ENCODE measurements at regions not wholly inside any gene's neighbourhood (a gene's known extent, or its start where the extent isn't known, plus 50 kb on each side); places are given as distances from the start of the nearest gene placed in this dataset.

DNA sequence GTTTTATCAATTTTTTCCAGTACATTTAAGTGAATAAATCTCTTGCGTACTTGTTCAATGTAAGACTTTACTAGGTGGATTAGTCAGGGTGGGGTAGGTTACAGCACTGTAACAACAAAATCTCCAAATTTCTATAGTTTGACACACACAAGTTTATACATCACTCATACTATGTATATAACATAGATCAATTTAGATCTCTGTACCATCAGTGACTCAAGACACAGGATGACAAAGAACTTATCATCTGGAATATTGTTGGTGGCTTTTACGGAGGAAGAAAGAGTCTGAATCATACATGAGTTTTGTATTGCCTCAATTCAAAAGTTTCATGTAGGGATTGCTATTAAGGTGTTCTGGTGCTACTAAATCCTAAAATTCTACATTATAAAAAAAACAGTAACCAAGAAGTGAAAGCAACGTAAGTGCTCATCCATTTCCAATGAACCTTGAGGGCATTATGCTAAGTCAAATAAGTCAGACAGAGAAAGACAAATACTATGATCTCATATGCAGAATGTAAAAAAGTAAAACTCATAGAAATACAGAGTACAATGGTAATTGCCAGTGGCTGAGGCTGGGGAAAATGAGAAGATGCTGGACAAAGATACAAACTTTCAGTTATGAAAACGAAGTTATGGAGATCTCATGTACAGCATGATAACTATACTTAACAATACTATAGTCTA, 98.0 kb upstream of the DKK2 start:
- Histone ChIP-seq H3K27ac (ENCODE audit: low read depth, low read length) (no peak overlapping the region), H3K9ac (ENCODE audit: extremely low read depth, low read length, poor library complexity, severe bottlenecking) (no peak overlapping the region), H3K27me3 (ENCODE audit: control insufficient read depth, insufficient read depth, low read length, poor library complexity, severe bottlenecking) (no peaks in the 10 kb centered on the region), H3K9me3 (ENCODE audit: control insufficient read depth, low read length) (no peaks in the 10 kb centered on the region), H3K4me3 (ENCODE audit: low read length) (no peak overlapping the region), H3K36me3 (ENCODE audit: control insufficient read depth, insufficient read depth, low read length) (no peaks in the 10 kb centered on the region), H3K4me1 (ENCODE audit: control insufficient read depth, insufficient read depth, low read length) (no peaks in the 10 kb centered on the region)
- TF ChIP-seq, protein P1, sequence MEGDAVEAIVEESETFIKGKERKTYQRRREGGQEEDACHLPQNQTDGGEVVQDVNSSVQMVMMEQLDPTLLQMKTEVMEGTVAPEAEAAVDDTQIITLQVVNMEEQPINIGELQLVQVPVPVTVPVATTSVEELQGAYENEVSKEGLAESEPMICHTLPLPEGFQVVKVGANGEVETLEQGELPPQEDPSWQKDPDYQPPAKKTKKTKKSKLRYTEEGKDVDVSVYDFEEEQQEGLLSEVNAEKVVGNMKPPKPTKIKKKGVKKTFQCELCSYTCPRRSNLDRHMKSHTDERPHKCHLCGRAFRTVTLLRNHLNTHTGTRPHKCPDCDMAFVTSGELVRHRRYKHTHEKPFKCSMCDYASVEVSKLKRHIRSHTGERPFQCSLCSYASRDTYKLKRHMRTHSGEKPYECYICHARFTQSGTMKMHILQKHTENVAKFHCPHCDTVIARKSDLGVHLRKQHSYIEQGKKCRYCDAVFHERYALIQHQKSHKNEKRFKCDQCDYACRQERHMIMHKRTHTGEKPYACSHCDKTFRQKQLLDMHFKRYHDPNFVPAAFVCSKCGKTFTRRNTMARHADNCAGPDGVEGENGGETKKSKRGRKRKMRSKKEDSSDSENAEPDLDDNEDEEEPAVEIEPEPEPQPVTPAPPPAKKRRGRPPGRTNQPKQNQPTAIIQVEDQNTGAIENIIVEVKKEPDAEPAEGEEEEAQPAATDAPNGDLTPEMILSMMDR (conservative IDR thresholded peaks at IDR 0.05) = no peak
- Mint-ChIP-seq H3K27ac (no peak overlapping the region), H3K27me3 (ENCODE audit: insufficient read depth) (no peaks in the 10 kb centered on the region), H3K9me3 (no peaks in the 10 kb centered on the region), H3K4me1 (peaks cover 4% of the 10 kb centered on the region), H3K36me3 (ENCODE audit: low read depth) (no peaks in the 10 kb centered on the region), H3K4me3 (no peak overlapping the region)
- 79 to 100% methylated on average over 1 to 3 of the region's 4 CpGs for WGBS, 2 experiments (ENCODE audit: insufficient coverage in 1 of 2, insufficient read length in 1 of 2)
- no peak for DNase-seq

DNA sequence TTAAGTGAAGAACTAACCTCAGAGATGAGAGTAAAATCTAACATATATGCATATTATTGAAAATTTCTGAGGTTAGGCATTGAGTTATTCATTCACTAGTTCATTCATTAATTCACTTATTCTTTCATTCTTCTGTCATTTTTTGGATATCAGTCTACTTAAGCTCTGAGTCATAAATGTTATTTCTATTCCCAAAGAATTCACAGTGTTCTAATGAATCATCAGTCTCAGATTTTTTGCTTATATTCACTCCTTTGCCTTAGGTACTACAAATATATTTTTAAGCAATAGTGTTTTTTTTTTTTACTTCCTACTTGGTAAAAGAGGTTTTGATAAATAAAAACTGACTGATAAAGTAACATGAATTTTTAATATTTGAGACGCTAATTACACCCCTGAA, 95.2 kb upstream of the DKK2 start:
- H3K9me3 Mint-ChIP-seq = no peaks in the 10 kb centered on the region
- H3K27me3 Mint-ChIP-seq (ENCODE audit: insufficient read depth) = no peaks in the 10 kb centered on the region
- H3K4me3 ChIP-seq (ENCODE audit: low read length) = no peak overlapping the region
- H3K36me3 Mint-ChIP-seq (ENCODE audit: low read depth) = no peaks in the 10 kb centered on the region
- no peaks in the 10 kb centered on the region for H3K9me3 ChIP-seq (ENCODE audit: control insufficient read depth, low read length)
- H3K27me3 ChIP-seq (ENCODE audit: control insufficient read depth, insufficient read depth, low read length, poor library complexity, severe bottlenecking) = no peaks in the 10 kb centered on the region
- no peak for DNase-seq
- H3K27ac Mint-ChIP-seq = no peak overlapping the region
- WGBS, 2 experiments (ENCODE audit: insufficient coverage in 1 of 2, insufficient read length in 1 of 2) = 100% methylated on average over 1 of the region's 1 CpG; no CpG with 5 or more reads in 1 of the 2 experiments
- no peak overlapping the region for H3K4me3 Mint-ChIP-seq
- no peaks in the 10 kb centered on the region for H3K4me1 ChIP-seq (ENCODE audit: control insufficient read depth, insufficient read depth, low read length)
- TF ChIP-seq, protein P1 (conservative IDR thresholded peaks at IDR 0.05) = no peak
- H3K27ac ChIP-seq (ENCODE audit: low read depth, low read length) = no peak overlapping the region
- no peaks in the 10 kb centered on the region for H3K36me3 ChIP-seq (ENCODE audit: control insufficient read depth, insufficient read depth, low read length)
- no peak overlapping the region for H3K9ac ChIP-seq (ENCODE audit: extremely low read depth, low read length, poor library complexity, severe bottlenecking)
- H3K4me1 Mint-ChIP-seq = no peaks in the 10 kb centered on the region

DNA sequence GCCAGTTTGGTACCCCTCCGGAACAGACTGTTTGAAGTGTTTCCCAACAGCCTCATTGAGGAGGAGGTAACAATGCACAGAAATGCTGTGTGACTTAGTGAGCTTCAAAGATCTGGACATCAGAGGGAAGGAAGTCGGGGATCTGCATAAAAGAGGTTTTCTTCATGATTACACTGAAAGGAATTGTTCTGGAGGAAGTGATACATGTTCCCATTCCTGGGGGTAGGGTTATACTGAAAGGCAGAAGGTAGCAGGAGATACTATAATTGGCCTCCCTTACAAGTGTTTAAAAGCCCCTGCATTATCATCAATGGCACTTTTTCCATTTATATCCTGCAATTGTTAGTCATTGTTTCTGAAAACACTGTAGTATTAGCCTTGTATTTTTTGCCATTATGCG, 94.0 kb upstream of the DKK2 start:
- Mint-ChIP-seq H3K27me3 (ENCODE audit: insufficient read depth) (no peaks in the 10 kb centered on the region), H3K4me1 (no peaks in the 10 kb centered on the region), H3K27ac (no peak overlapping the region), H3K36me3 (ENCODE audit: low read depth) (no peaks in the 10 kb centered on the region), H3K4me3 (no peak overlapping the region), H3K9me3 (no peaks in the 10 kb centered on the region)
- no peak overlapping the region for H3K9ac ChIP-seq (ENCODE audit: extremely low read depth, low read length, poor library complexity, severe bottlenecking)
- DNase-seq = no peak
- H3K27me3 ChIP-seq (ENCODE audit: control insufficient read depth, insufficient read depth, low read length, poor library complexity, severe bottlenecking) = no peaks in the 10 kb centered on the region
- no peak overlapping the region for H3K27ac ChIP-seq (ENCODE audit: low read depth, low read length)
- H3K36me3 ChIP-seq (ENCODE audit: control insufficient read depth, insufficient read depth, low read length) = no peaks in the 10 kb centered on the region
- H3K9me3 ChIP-seq (ENCODE audit: control insufficient read depth, low read length) = no peaks in the 10 kb centered on the region
- no peak overlapping the region for H3K4me3 ChIP-seq (ENCODE audit: low read length)
- H3K4me1 ChIP-seq (ENCODE audit: control insufficient read depth, insufficient read depth, low read length) = no peaks in the 10 kb centered on the region
- WGBS, 2 experiments (ENCODE audit: insufficient coverage in 1 of 2, insufficient read length in 1 of 2) = 75 to 82% methylated on average over 1 to 3 of the region's 3 CpGs
- TF ChIP-seq, protein P1 (conservative IDR thresholded peaks at IDR 0.05) = no peak

Measured in endodermal cell (in vitro differentiated cells).